Lung (tissue), 11 donors: ENCODE measurements at regions not wholly inside any gene's neighbourhood (a gene's known extent, or its start where the extent isn't known, plus 50 kb on each side); places are given as distances from the start of the nearest gene placed in this dataset.
A peak's percentile ranks its signal among the peaks of the same experiment; 100 is the strongest.
"Not testable (repeated sequence)": the region's sequence is repeated elsewhere in the genome, so short reads cannot be mapped to it uniquely, and the experiment has no call there.

ENCODE experiments used
- ATAC-seq: fragments of 200-7000 bp; cut with Tn5 transposase; one replicate; pipeline ENCODE4 v1.9.1; 2020; ENCODE audit warnings: moderate number of reproducible peaks; ENCODE audit not compliant: insufficient read depth, low FRiP score
- DNase-seq, 3 donors: peaks; one replicate each; pipeline ENCODE4 v3.0.0-alpha.2; 2013 to 2017
- H3K27ac ChIP-seq, 2 donors: one replicate each; pipeline ENCODE4 v1.5.1; 2013; ENCODE audit warnings: mild to moderate bottlenecking in 2 of 2, moderate library complexity in 2 of 2, control low read depth in 1 of 2, inconsistent platforms in 1 of 2, low read depth in 1 of 2, low read length in 1 of 2
- H3K27me3 ChIP-seq, 3 donors: one replicate each; pipeline ENCODE4 v1.5.1; 2013; ENCODE audit warnings: low read length in 2 of 3; ENCODE audit not compliant: control insufficient read depth in 3 of 3, insufficient read depth in 3 of 3
- H3K36me3 ChIP-seq, 4 donors: one replicate each; pipeline ENCODE4 v1.5.1; 2013; ENCODE audit warnings: low read length in 4 of 4, mild to moderate bottlenecking in 1 of 4, moderate library complexity in 1 of 4; ENCODE audit not compliant: control insufficient read depth in 4 of 4, insufficient read depth in 4 of 4
- H3K4me1 ChIP-seq, 5 donors: one replicate each; pipeline ENCODE4 v1.5.1; 2013; ENCODE audit warnings: low read length in 5 of 5, mild to moderate bottlenecking in 2 of 5, moderate library complexity in 1 of 5; ENCODE audit not compliant: control insufficient read depth in 5 of 5, insufficient read depth in 5 of 5
- H3K4me3 ChIP-seq: one replicate; pipeline ENCODE4 v1.5.1; 2013; ENCODE audit warnings: mild to moderate bottlenecking, control low read depth, moderate library complexity
- H3K9ac ChIP-seq, 2 donors: one replicate each; pipeline ENCODE4 v1.5.1; 2013; ENCODE audit warnings: low read length in 2 of 2, control low read depth in 1 of 2; ENCODE audit not compliant: insufficient read depth in 1 of 2
- H3K9me3 ChIP-seq, 4 donors: one replicate each; pipeline ENCODE4 v1.5.1; 2013; ENCODE audit warnings: low read length in 3 of 4, mild to moderate bottlenecking in 1 of 4, moderate library complexity in 1 of 4; ENCODE audit not compliant: control insufficient read depth in 4 of 4, insufficient read depth in 3 of 4
- WGBS, 2 donors: extraction: QIAGEN DNeasy Blood & Tissue Kit; methylation state at CpG; one replicate each; pipeline ENCODE4 v1.1.7; 2013; 5-methylcytosine and 5-hydroxymethylcytosine counted together
- TF ChIP-seq, protein P1 (sequence below): IDR thresholded peaks from 2 replicates; pipeline ENCODE4 v1.5.1; 2012; ENCODE audit warnings: mild to moderate bottlenecking; ENCODE audit errors: control extremely low read depth, extremely low read depth
- donor health status: control.
- donor health status: control.
- donor health status: Bipolar disorder and iron deficiency.
- donor health status: healthy.
- donor health status: DM: yes; HTN: yes; CAD: no.

DNA sequence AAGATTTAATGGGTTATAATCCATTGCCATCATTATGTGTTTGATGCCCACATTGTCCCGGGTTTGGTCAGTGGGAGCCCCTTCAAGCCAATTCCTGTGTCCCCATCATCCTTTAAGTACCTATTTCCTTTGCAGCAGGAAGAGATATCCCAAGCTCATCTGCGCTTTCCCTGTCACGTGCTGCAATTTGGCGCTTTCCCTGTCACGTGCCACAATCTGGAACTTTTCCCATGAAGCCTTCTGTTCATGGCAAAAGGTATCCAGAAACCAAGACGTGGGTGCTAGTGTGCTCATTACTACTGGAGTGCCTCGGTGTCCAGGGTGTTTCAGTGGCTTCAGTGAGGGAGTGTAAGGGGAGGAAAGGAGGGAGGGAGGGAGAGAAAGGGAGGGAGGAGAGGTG, 168.5 kb downstream of the NPIPB11 start:
- TF ChIP-seq, protein P1, sequence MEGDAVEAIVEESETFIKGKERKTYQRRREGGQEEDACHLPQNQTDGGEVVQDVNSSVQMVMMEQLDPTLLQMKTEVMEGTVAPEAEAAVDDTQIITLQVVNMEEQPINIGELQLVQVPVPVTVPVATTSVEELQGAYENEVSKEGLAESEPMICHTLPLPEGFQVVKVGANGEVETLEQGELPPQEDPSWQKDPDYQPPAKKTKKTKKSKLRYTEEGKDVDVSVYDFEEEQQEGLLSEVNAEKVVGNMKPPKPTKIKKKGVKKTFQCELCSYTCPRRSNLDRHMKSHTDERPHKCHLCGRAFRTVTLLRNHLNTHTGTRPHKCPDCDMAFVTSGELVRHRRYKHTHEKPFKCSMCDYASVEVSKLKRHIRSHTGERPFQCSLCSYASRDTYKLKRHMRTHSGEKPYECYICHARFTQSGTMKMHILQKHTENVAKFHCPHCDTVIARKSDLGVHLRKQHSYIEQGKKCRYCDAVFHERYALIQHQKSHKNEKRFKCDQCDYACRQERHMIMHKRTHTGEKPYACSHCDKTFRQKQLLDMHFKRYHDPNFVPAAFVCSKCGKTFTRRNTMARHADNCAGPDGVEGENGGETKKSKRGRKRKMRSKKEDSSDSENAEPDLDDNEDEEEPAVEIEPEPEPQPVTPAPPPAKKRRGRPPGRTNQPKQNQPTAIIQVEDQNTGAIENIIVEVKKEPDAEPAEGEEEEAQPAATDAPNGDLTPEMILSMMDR, result no peak
- no peak for ATAC-seq

DNA sequence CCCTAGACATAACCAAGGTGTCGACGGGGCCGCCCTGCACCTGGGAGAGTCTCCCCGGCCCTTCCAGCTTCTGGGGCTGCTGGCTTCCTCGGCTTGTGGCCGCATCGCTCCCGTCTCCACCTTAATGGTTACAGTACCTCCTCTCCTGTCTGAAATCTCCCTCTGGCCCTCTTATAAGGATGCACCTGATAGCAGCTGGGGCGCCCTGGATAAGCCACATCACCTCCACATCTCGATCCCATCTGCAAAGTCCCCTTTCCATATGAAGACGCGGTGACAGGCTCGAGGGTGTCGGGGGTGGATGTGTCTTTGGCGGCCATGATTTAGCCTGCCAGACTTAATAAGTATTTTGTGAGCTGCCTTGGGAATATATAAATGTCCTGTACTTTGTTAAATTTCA, 169.0 kb downstream of the NPIPB11 start:
- DNase-seq, ATAC-seq, H3K9me3 ChIP-seq, H3K27ac ChIP-seq, H3K36me3 ChIP-seq, H3K4me3 ChIP-seq, H3K27me3 ChIP-seq, H3K9ac ChIP-seq, H3K4me1 ChIP-seq: not testable (repeated sequence)
- 95 to 98% methylated on average over 14 to 15 of the region's 15 CpGs for WGBS, 2 donors

More for the DNA sequence above, 168.5 kb downstream of the NPIPB11 start:
- Histone ChIP-seq H3K4me3 (no peak overlapping the region), H3K27ac (no peak overlapping the region), H3K9ac (no peak overlapping the region), H3K27me3 (no peaks in the 10 kb centered on the region), H3K36me3 (no peaks in the 10 kb centered on the region), H3K9me3 (no peaks in the 10 kb centered on the region), H3K4me1 (no peaks in the 10 kb centered on the region)
- DNase-seq, result peak in 1 of 3 donors; percentile 6
- 81 to 89% methylated on average over 7 of the region's 7 CpGs for WGBS, 2 donors

DNA sequence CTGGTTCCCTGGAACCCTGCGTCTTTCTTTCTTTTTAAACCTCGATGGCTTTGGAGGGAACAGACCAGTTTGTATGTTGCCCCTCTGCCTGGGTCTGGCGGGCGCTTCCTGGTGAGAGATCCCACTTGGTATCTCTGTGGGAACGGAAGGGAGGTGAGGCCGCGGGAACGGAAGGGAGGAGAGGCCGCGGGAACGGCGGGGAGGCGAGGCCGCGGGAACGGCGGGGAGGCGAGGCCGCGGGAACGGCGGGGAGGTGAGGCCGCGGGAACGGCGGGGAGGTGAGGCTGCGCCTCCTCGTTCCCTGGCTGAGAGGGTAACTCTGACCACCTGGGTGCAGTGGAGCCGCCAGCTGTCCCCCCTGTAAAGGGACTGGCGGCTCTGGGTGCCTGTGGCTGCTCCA, 169.5 kb downstream of the NPIPB11 start:
- not testable (repeated sequence) for DNase-seq, H3K27me3 ChIP-seq

DNA sequence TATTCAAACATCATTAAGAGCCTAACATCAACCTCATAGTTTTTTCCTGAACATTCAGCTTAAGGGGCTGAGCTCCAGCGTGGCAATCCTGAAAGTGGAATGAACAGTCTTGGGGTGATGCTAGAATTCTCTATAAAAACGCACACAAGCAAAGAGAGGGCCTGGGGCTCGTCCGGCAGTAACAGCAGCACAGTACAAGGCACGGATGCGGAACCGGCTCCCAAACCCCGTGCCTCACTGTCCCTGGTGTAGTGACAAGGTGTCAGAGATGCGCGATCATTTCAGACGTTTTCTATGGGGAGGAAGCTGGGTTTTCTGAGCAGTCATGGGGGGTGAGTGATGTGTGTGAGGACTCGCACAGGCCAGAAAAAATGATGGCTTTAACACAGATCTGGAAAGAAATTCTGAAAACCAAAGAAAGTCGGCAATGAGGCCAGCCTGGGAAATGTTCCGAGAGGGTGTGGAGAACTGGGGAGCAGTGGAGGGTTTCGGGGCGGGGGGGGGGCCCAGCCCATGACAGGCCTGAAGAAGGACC, 170.6 kb downstream of the NPIPB11 start:
- ATAC-seq, H3K9ac ChIP-seq, H3K27me3 ChIP-seq, H3K9me3 ChIP-seq, H3K36me3 ChIP-seq, H3K27ac ChIP-seq, H3K4me3 ChIP-seq, H3K4me1 ChIP-seq: not testable (repeated sequence)
- peak in 1 of 3 donors; percentile 5 for DNase-seq
- 92 to 94% methylated on average over 15 to 16 of the region's 16 CpGs for WGBS, 2 donors

More for the DNA sequence above, 169.5 kb downstream of the NPIPB11 start:
- ATAC-seq, H3K4me3 ChIP-seq, H3K9me3 ChIP-seq, H3K9ac ChIP-seq, H3K4me1 ChIP-seq, H3K36me3 ChIP-seq, H3K27ac ChIP-seq: not testable (repeated sequence)
- WGBS, 2 donors, result 92 to 93% methylated on average over 28 to 30 of the region's 30 CpGs

DNA sequence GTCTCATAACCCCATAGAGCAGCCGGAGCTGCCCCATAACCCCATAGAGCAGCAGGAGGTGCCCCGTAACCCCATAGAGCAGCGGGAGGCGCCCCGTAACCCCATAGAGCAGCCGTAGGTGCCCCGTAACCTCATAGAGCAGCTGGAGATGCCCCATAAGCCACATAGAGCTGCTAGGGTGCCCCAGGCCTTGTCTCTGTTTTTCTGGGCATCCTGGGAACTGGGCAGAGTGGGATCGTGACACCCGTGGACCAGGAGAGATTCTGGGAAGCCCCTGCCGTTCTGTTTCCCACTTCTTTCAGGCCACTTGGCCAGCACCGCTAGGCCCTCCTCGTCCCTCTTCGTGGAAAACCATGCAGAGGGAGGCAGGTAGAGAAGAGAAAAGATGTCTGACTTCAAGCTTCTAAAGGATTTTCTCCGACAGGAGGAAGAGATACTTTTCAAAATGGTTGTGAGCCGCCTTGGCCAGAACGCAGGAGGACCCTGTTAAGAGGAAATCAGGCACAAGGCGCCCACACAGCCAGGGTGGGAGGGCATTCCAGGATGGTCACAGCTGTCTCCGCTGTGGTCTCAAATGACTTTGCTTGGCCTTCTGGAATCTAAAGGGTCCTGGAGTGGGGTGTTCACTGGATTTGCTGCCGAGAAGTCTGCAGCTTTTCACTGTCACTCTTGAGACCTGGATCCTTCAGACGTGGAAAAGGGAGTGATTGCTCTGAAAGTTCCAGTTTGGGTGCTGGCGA, 171.8 kb downstream of the NPIPB11 start:
- H3K27me3 ChIP-seq, H3K9ac ChIP-seq, H3K9me3 ChIP-seq, H3K27ac ChIP-seq, ATAC-seq, H3K36me3 ChIP-seq, H3K4me3 ChIP-seq: not testable (repeated sequence)
- 82 to 91% methylated on average over 21 of the region's 21 CpGs for WGBS, 2 donors
- peak in 1 of 3 donors; percentile 12 for DNase-seq
- H3K4me1 ChIP-seq, result peaks cover 0 to 11% (median 0%) of the 10 kb centered on the region in 5 donors

DNA sequence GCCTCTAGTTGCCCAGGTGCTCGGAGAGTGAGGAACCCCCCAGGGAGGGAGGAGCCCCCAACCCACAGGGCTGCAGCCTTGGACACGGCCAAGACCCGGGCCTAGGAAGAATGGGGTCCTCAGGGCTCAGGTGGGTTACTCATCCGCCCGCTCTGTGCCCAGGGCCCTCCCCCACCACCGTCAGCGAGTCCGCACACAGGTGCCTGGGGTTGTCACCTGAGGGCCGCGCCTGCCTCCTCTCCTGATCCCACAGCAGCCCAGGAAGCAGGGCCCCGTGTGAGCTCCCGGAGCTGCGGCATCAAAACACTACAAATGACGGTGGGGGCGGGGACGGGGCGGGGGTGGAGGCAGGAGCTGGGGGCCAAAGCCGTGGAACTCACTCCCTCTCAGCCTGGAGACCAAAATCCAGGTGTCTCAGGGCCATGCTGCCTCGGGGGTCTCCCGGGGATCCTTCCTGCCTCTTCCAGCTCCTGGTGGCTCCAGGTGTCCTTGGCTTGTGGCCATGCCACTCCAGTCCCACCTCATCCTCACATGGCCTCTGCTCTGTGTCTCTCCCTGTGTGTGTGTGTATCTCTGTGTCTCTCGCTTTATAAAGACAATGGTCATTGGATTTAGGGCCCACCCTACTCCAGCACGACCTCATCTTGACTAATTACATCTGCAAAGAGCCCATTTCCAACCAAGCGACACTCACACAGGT, 172.7 kb downstream of the NPIPB11 start:
- H3K27me3 ChIP-seq, H3K4me3 ChIP-seq, ATAC-seq, H3K27ac ChIP-seq, H3K9ac ChIP-seq, H3K36me3 ChIP-seq, H3K9me3 ChIP-seq: not testable (repeated sequence)
- WGBS, 2 donors, result 94 to 96% methylated on average over 18 to 23 of the region's 23 CpGs
- H3K4me1 ChIP-seq, result peaks cover 0 to 11% (median 0%) of the 10 kb centered on the region in 5 donors
- peak in 1 of 3 donors; percentile 3 for DNase-seq
